Upper lobe of right lung (tissue), 1 donor: ENCODE measurements at regions not wholly inside any gene's neighbourhood (a gene's known extent, or its start where the extent isn't known, plus 50 kb on each side); places are given as distances from the start of the nearest gene placed in this dataset.

ENCODE experiments used
- ATAC-seq: fragments of 200-7000 bp; cut with Tn5 transposase; one replicate; pipeline ENCODE4 v1.9.1; 2020; ENCODE audit warnings: mild to moderate bottlenecking, moderate library complexity
- DNase-seq: peaks from one replicate; pipeline ENCODE4 v3.0.0-alpha.2; 2020
- H3K27ac ChIP-seq: fragments of 200-600 bp; one replicate; pipeline ENCODE4 v1.8.0; 2022
- H3K27me3 ChIP-seq: fragments of 200-600 bp; one replicate; pipeline ENCODE4 v1.8.0; 2022; ENCODE audit warnings: mild to moderate bottlenecking
- H3K36me3 ChIP-seq: fragments of 200-600 bp; one replicate; pipeline ENCODE4 v1.8.0; 2022
- H3K4me1 ChIP-seq: fragments of 200-600 bp; one replicate; pipeline ENCODE4 v1.8.0; 2022
- H3K4me3 ChIP-seq: fragments of 200-600 bp; one replicate; pipeline ENCODE4 v1.8.0; 2022; ENCODE audit warnings: mild to moderate bottlenecking
- H3K9me3 ChIP-seq: fragments of 200-600 bp; one replicate; pipeline ENCODE4 v1.8.0; 2022
- intact Hi-C: fragments of 100-400 bp; cut with DNase I; formaldehyde crosslinking; loops from one replicate; pipeline ENCODE4 v1.11.0; 2022
- TF ChIP-seq, protein P1 (sequence below): fragments of 200-600 bp; IDR thresholded peaks from one replicate; pipeline ENCODE4 v1.8.0; 2022; ENCODE audit warnings: antibody characterized with exemption
- donor health status: DM: no; HTN: yes; CAD: no; lungs with severe emphysema.

DNA sequence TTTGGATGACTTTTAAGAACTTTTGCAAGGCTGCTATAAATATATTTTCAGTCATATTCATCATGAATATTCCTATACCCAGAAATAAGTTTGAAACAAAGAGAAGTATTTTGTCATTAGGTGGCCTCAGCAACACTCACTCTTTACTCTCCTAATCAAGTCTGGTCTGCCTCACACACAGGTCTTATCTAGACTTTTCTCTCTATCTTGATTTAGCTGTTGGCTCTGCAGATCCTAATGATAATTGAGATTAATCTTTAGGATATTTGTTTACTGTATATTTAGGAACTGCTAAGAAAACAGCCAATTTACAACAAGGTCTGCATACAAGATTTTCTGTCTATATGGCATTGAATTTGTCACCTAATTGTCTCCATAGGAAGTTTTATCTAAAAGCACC, 297.6 kb downstream of the PTEN start:
- intact Hi-C loops, result no loop called here
- Histone ChIP-seq H3K27me3 (no peaks in the 10 kb centered on the region), H3K9me3 (no peaks in the 10 kb centered on the region), H3K4me3 (no peak overlapping the region), H3K36me3 (no peaks in the 10 kb centered on the region), H3K27ac (no peak overlapping the region), H3K4me1 (peaks cover 16% of the 10 kb centered on the region)
- no peak for DNase-seq
- TF ChIP-seq, protein P1, sequence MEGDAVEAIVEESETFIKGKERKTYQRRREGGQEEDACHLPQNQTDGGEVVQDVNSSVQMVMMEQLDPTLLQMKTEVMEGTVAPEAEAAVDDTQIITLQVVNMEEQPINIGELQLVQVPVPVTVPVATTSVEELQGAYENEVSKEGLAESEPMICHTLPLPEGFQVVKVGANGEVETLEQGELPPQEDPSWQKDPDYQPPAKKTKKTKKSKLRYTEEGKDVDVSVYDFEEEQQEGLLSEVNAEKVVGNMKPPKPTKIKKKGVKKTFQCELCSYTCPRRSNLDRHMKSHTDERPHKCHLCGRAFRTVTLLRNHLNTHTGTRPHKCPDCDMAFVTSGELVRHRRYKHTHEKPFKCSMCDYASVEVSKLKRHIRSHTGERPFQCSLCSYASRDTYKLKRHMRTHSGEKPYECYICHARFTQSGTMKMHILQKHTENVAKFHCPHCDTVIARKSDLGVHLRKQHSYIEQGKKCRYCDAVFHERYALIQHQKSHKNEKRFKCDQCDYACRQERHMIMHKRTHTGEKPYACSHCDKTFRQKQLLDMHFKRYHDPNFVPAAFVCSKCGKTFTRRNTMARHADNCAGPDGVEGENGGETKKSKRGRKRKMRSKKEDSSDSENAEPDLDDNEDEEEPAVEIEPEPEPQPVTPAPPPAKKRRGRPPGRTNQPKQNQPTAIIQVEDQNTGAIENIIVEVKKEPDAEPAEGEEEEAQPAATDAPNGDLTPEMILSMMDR, result no peak
- no peak for ATAC-seq

GRCh38 chr10:88161756-88162155, 298.3 kb downstream of the PTEN start:
- DNase-seq (no peak), ATAC-seq (no peak)
- Histone ChIP-seq H3K9me3 (no peaks in the 10 kb centered on the region), H3K4me1 (peaks cover 16% of the 10 kb centered on the region), H3K36me3 (no peaks in the 10 kb centered on the region), H3K27me3 (no peaks in the 10 kb centered on the region), H3K27ac (no peak overlapping the region), H3K4me3 (no peak overlapping the region)
- TF ChIP-seq, protein P1, result no peak
- intact Hi-C loops, result no loop called here

DNA sequence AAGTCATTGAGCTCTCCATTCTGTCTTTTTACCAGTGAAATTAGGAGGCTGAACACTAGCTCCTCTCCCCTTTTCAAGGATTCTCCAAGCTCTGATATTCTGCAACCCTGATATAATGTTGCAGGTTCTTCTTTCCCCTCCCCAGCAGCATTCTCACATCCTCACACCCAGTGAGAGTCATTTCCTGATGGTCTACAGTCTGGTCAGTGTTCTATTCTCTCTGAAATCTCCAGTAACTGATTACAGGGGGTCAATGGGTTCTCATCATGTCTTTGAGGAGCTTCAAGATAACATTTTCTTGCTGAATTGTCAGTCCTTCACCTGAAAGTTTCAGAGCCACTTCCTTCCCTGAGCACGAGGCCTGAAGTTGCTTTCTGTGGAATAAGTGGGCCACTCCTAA, 299.4 kb downstream of the PTEN start:
- Histone ChIP-seq H3K4me3 (no peak overlapping the region), H3K36me3 (no peaks in the 10 kb centered on the region), H3K4me1 (peaks cover 6% of the 10 kb centered on the region), H3K27me3 (no peaks in the 10 kb centered on the region), H3K27ac (no peak overlapping the region), H3K9me3 (no peaks in the 10 kb centered on the region)
- intact Hi-C loops, result no loop called here
- no peak for ATAC-seq
- no peak for DNase-seq
- TF ChIP-seq, protein P1, result no peak

- Histone ChIP-seq H3K27me3 (no peaks in the 10 kb centered on the region), H3K9me3 (no peaks in the 10 kb centered on the region), H3K36me3 (no peaks in the 10 kb centered on the region), H3K27ac (no peak overlapping the region), H3K4me3 (no peak overlapping the region), H3K4me1 (peaks cover 4% of the 10 kb centered on the region)
- intact Hi-C loops, result no loop called here
- DNase-seq (no peak), ATAC-seq (peak; percentile 71)
- TF ChIP-seq, protein P1, result no peak
These were observed 300.1 kb downstream of the PTEN start for GRCh38 chr10:88163572-88163971.

DNA sequence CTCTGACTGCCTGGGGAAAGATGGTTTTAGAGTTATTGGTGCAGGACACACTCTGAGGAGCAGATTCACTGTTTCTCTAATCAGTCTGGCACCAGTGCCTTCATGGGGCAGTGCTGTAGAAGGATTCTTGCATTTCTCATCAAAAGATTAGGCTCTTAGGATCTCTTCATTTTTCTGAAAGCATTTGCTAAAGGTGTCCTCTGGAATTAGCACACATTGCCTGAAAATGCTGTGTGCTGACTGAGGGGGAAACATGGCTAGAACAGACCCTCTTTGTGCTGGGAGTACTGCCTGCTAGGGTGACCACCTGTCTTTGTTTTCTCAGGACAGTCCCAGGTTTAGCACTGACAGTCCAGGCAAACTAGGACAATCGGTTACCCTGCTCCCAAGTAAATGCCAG, 301.0 kb downstream of the PTEN start:
- ATAC-seq (no peak), DNase-seq (no peak)
- intact Hi-C loops, result no loop called here
- Histone ChIP-seq H3K27ac (no peak overlapping the region), H3K4me3 (no peak overlapping the region), H3K36me3 (no peaks in the 10 kb centered on the region), H3K27me3 (no peaks in the 10 kb centered on the region), H3K9me3 (no peaks in the 10 kb centered on the region), H3K4me1 (no peaks in the 10 kb centered on the region)
- TF ChIP-seq, protein P1, result no peak

DNA sequence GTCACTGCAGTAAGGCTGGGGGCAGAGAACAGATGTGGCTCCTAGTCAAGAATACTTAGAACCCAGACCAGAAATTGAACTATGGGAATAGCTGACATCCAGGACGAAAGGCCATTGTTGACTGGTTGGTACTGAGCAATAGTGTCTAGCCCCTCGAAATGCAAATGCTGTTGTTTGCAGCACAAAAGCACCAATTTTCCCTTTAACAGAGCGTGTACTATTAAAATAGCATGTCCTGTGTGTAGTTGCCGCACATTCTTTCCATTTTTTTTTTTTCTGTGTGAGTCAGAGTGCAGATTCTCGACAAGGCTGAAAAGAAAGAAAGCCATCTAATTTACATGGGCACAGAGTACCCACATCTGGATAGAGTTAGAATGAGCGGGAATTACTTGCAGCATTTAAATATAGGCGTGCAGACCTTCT, 302.4 kb downstream of the PTEN start:
- no peak for DNase-seq
- no peaks in the 10 kb centered on the region for H3K4me1 ChIP-seq
- no peak overlapping the region for H3K27ac ChIP-seq
- H3K4me3 ChIP-seq, result no peak overlapping the region
- H3K9me3 ChIP-seq, result no peaks in the 10 kb centered on the region
- no peak for ATAC-seq
- H3K27me3 ChIP-seq, result no peaks in the 10 kb centered on the region
- H3K36me3 ChIP-seq, result no peaks in the 10 kb centered on the region
- TF ChIP-seq, protein P1, result no peak
- intact Hi-C loops, result no loop called here
